ENCODE measurements at regions not wholly inside any gene's neighbourhood (a gene's known extent, or its start where the extent isn't known, plus 50 kb on each side); places are given as distances from the start of the nearest gene placed in this dataset.
"Not testable (repeated sequence)": the region's sequence is repeated elsewhere in the genome, so short reads cannot be mapped to it uniquely, and the experiment has no call there.

DNA sequence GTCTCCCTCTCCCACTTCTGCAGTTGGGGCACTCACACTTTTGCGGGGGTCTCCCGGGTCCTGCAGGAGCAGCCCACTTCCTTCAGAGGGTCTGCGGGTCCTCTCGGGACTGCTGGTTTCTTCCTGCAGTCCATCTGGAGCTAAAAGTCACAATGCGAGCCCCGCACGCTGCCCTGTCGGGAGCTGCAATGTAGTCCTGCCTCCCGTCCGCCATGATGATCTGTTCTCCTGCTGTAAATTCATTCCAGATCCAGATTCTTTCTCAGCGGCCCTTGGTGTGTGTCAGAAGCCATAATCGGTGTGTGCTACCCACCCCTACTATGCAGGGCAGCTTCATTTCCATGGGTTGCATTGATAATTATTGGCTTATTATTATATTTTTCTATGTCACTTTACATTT lies 323.0 kb upstream of the ZFP42 start:
- ATAC-seq, H3K27me3 Mint-ChIP-seq, H3K4me3 Mint-ChIP-seq, H3K36me3 Mint-ChIP-seq, H3K27ac Mint-ChIP-seq, H3K4me1 Mint-ChIP-seq: not testable (repeated sequence)
- peaks cover 13% of the 10 kb centered on the region for H3K9me3 Mint-ChIP-seq

DNA sequence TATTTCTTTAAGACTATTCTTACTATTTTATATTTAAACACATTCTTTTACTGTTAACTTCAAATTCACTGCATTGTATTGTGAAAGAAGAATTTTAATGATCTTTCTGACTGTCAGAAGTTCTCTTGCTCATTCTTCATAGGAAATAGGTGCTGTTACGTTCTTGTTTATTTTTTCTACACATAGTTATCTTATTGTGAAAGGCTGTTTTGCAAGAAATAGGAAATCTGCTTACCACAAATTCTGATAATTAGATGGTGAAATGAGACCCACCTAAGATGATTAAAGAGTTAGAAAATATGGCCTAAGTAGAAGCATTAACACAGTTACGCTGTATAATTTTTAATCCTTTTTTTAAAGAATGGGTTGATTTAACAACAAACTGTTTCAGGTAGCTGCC lies 316.1 kb upstream of the ZFP42 start:
- no peaks in the 10 kb centered on the region for H3K4me1 Mint-ChIP-seq
- ATAC-seq = no peak
- no peak overlapping the region for H3K27ac Mint-ChIP-seq
- H3K9me3 Mint-ChIP-seq = peaks cover 10% of the 10 kb centered on the region
- no peaks in the 10 kb centered on the region for H3K36me3 Mint-ChIP-seq
- no peak overlapping the region for H3K4me3 Mint-ChIP-seq
- no peaks in the 10 kb centered on the region for H3K27me3 Mint-ChIP-seq

- Mint-ChIP-seq H3K27ac (no peak overlapping the region), H3K27me3 (no peaks in the 10 kb centered on the region), H3K9me3 (peaks cover 6% of the 10 kb centered on the region), H3K4me3 (no peak overlapping the region), H3K4me1 (no peaks in the 10 kb centered on the region), H3K36me3 (no peaks in the 10 kb centered on the region)
- no peak for ATAC-seq
These were observed 310.3 kb upstream of the ZFP42 start for GRCh38 chr4:187685247-187685646.

DNA sequence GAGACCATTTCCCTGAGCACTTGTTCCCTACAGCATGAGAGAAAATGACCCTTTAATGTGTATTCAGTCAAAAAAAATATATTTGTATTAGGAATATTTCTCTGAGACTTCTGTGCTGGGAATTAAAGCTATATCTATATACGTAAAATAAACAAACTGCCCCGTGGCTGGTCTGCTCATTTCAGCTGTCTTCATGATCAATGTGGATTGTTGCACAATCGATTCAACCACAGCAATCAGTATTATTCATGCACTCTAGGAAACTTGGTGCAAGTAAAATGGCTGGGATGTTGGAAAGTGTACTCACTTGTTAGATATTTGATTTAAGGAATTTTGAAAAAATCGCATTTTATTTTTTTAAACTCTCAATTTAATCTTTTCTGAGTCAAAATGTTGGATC lies 307.9 kb upstream of the ZFP42 start:
- H3K4me3 Mint-ChIP-seq = no peak overlapping the region
- H3K36me3 Mint-ChIP-seq = no peaks in the 10 kb centered on the region
- H3K9me3 Mint-ChIP-seq = peaks cover 3% of the 10 kb centered on the region

DNA sequence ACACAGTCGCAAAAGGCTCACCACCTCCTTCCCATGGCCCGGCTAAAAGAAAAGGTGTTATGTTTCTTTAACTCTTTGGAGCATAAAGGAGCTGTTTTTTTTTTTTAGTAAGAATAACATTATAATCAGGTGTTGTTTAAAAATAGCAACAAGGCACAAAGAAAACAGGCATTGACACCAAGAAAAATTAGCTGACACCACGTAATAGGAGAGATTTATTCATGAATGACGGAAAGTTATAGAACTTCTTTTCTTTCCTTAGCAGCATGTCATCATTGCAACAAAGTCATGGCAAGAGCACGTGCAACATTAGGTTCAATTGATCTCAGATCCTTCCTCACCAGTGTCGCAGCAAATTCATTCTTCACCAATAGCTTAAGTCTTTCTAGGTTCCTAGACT lies 302.9 kb upstream of the ZFP42 start:
- Mint-ChIP-seq H3K27me3 (no peaks in the 10 kb centered on the region), H3K27ac (no peak overlapping the region), H3K36me3 (no peaks in the 10 kb centered on the region), H3K4me3 (no peak overlapping the region), H3K4me1 (no peaks in the 10 kb centered on the region), H3K9me3 (peaks cover 6% of the 10 kb centered on the region)
- ATAC-seq = no peak

More for the DNA sequence above, 307.9 kb upstream of the ZFP42 start:
- Mint-ChIP-seq H3K27me3 (no peaks in the 10 kb centered on the region), H3K27ac (no peak overlapping the region), H3K4me1 (no peaks in the 10 kb centered on the region)
- ATAC-seq = no peak

GRCh38 chr4:187695531-187695930 lies 300.0 kb upstream of the ZFP42 start:
- not testable (repeated sequence) for H3K27ac Mint-ChIP-seq, ATAC-seq, H3K9me3 Mint-ChIP-seq, H3K27me3 Mint-ChIP-seq, H3K36me3 Mint-ChIP-seq, H3K4me1 Mint-ChIP-seq, H3K4me3 Mint-ChIP-seq

GRCh38 chr4:187711586-187711985 lies 284.0 kb upstream of the ZFP42 start:
- Mint-ChIP-seq H3K4me3 (no peak overlapping the region), H3K27ac (no peak overlapping the region), H3K4me1 (no peaks in the 10 kb centered on the region), H3K36me3 (no peaks in the 10 kb centered on the region), H3K27me3 (no peaks in the 10 kb centered on the region), H3K9me3 (peaks cover 8% of the 10 kb centered on the region)
- no peak for ATAC-seq

GRCh38 chr4:187714957-187715356 lies 280.6 kb upstream of the ZFP42 start:
- no peaks in the 10 kb centered on the region for H3K4me1 Mint-ChIP-seq
- no peaks in the 10 kb centered on the region for H3K36me3 Mint-ChIP-seq
- H3K27ac Mint-ChIP-seq = no peak overlapping the region
- no peaks in the 10 kb centered on the region for H3K27me3 Mint-ChIP-seq
- no peak overlapping the region for H3K4me3 Mint-ChIP-seq
- no peaks in the 10 kb centered on the region for H3K9me3 Mint-ChIP-seq
- ATAC-seq = no peak

- H3K4me3 Mint-ChIP-seq = no peak overlapping the region
- no peak for ATAC-seq
- H3K27me3 Mint-ChIP-seq = no peaks in the 10 kb centered on the region
- H3K9me3 Mint-ChIP-seq = no peaks in the 10 kb centered on the region
- H3K36me3 Mint-ChIP-seq = no peaks in the 10 kb centered on the region
- no peak overlapping the region for H3K27ac Mint-ChIP-seq
- no peaks in the 10 kb centered on the region for H3K4me1 Mint-ChIP-seq
These were observed 280.1 kb upstream of the ZFP42 start for GRCh38 chr4:187715466-187715865.

DNA sequence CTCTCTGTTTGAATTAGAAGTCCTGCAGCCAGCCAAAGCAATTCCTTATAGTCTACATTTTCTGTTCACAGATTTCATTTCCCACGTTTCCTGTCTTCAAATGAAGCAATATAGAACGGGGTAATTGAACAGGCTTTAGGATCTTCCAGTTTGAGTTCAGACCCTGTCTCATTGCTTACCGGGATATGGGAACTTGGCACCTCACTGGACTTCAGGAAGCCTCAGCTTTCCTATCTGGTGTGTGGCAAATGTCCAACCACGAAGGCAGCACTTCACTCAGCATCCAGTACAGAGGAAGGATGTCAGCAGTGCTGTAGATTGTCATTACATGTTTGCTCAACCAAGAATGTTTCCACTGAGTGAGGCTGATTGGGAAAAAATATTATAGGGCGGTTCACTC lies 271.1 kb upstream of the ZFP42 start:
- Mint-ChIP-seq H3K27me3 (no peaks in the 10 kb centered on the region), H3K27ac (no peak overlapping the region), H3K4me1 (no peaks in the 10 kb centered on the region), H3K4me3 (no peak overlapping the region), H3K36me3 (no peaks in the 10 kb centered on the region), H3K9me3 (peaks cover 3% of the 10 kb centered on the region)
- no peak for ATAC-seq

GRCh38 chr4:187726485-187726884 lies 269.1 kb upstream of the ZFP42 start:
- Mint-ChIP-seq H3K9me3 (peaks cover 3% of the 10 kb centered on the region), H3K4me3 (no peak overlapping the region), H3K36me3 (no peaks in the 10 kb centered on the region), H3K27ac (no peak overlapping the region), H3K27me3 (no peaks in the 10 kb centered on the region), H3K4me1 (no peaks in the 10 kb centered on the region)
- no peak for ATAC-seq

DNA sequence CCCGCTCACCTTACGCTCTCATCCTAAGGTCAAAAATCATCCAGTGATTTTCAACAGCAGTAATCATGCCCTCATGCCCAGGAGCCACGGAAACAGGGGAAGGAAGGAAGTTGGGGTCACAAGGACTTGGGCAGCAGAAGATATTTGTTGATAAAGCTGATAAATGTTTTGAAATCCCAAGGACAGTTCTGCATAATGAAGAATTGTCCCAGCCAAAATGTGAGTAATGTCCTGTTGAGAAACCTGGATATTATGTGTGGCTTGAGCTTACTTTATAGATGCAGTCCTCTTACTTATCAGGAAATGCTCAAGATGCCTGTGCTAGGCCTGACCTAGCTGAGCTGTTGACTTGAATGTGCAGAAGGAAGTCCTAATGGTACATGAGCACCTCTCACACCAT lies 263.0 kb upstream of the ZFP42 start:
- Mint-ChIP-seq H3K4me1 (no peaks in the 10 kb centered on the region), H3K27ac (no peak overlapping the region), H3K9me3 (peaks cover 3% of the 10 kb centered on the region), H3K27me3 (no peaks in the 10 kb centered on the region), H3K4me3 (no peak overlapping the region), H3K36me3 (no peaks in the 10 kb centered on the region)
- ATAC-seq = no peak

- ATAC-seq = no peak
- Mint-ChIP-seq H3K9me3 (peaks cover 11% of the 10 kb centered on the region), H3K36me3 (no peaks in the 10 kb centered on the region), H3K27me3 (no peaks in the 10 kb centered on the region), H3K4me1 (no peaks in the 10 kb centered on the region), H3K4me3 (no peak overlapping the region), H3K27ac (no peak overlapping the region)
These were observed 255.8 kb upstream of the ZFP42 start for GRCh38 chr4:187739771-187740170.

DNA sequence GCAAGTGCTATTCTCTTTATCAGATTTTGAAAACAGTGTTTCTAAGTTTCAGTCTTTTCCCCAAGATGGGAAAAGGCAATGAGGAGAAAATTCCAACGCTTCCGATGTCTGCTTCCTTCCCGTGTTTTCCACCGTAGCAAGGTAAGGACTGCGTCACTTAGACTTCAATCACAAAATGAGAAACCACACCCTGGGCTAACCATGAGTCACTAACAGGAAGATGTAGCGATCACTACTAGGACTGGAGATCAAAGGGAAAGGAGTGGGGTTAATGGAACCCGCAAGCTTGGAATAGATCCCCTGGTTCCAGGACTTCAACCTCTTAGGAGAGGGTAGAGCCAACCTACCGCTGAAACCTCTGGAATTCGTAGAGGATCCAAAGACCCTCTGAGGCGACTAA lies 250.7 kb upstream of the ZFP42 start:
- Mint-ChIP-seq H3K9me3 (peaks cover 7% of the 10 kb centered on the region), H3K27ac (no peak overlapping the region), H3K4me3 (no peak overlapping the region), H3K27me3 (no peaks in the 10 kb centered on the region), H3K36me3 (no peaks in the 10 kb centered on the region), H3K4me1 (no peaks in the 10 kb centered on the region)
- no peak for ATAC-seq

DNA sequence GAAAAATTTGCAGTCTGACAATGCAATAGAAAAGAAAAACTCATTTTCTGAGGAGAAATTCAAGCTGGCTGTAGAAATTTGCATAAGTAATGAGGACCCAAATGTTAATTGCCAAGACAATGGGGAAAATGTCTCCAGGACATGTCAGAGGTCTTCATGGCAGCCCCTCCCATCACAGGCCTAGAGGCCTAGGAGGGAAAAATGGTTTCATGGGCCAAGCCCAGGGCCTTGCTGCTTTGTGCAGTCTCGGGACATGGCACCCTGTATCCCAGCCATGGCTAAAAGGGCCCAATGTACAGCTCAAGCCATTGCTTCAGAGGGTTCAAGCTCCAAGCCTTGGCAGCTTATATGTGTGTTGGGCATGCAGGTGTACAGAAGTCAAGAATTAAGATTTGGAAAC lies 244.9 kb upstream of the ZFP42 start:
- not testable (repeated sequence) for H3K9me3 Mint-ChIP-seq, H3K27me3 Mint-ChIP-seq, H3K4me1 Mint-ChIP-seq, ATAC-seq, H3K36me3 Mint-ChIP-seq, H3K27ac Mint-ChIP-seq, H3K4me3 Mint-ChIP-seq

DNA sequence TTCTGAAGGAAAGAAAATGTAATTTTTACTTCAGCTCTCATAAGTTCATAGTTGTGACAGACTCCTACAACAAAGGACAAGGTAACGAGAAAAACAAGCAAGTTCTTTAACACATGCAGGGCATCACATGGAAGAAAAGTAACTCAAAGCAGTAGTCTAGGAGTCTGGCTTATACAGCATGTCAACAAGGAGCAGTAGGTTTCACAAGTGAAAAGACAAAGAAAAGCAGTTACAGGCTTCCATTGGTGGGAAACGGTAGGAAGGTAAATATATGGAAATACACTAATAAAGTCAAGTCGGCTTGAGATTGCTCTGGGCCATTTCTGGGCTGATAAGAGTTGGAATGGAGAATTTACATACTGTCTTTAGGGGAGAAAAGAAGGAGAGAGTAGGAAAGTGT lies 228.4 kb upstream of the ZFP42 start:
- Mint-ChIP-seq H3K27ac (no peak overlapping the region), H3K4me3 (no peak overlapping the region), H3K9me3 (no peaks in the 10 kb centered on the region), H3K36me3 (no peaks in the 10 kb centered on the region), H3K4me1 (no peaks in the 10 kb centered on the region), H3K27me3 (no peaks in the 10 kb centered on the region)
- no peak for ATAC-seq

- Mint-ChIP-seq H3K36me3 (no peaks in the 10 kb centered on the region), H3K27me3 (no peaks in the 10 kb centered on the region), H3K9me3 (no peaks in the 10 kb centered on the region), H3K27ac (no peak overlapping the region), H3K4me1 (no peaks in the 10 kb centered on the region), H3K4me3 (no peak overlapping the region)
- no peak for ATAC-seq
These were observed 227.9 kb upstream of the ZFP42 start for GRCh38 chr4:187767687-187768086.
